Gastrocnemius medialis (tissue), 4 donors: ENCODE measurements at regions not wholly inside any gene's neighbourhood (a gene's known extent, or its start where the extent isn't known, plus 50 kb on each side); places are given as distances from the start of the nearest gene placed in this dataset.

Experiments used
- ATAC-seq, 2 donors: fragments of 150-250 bp; one replicate each; pipeline ENCODE4 v1.9.1; 2016
- DNase-seq, 2 donors: peaks; one replicate each; pipeline ENCODE4 v3.0.0-alpha.2; 2019
- H3K27ac ChIP-seq, 4 donors: fragments of 200-600 bp; sonication (generic); 1 replicate in 1 of 4; 2 replicates in 3 of 4; pipeline ENCODE4 v1.5.1; 2016 to 2018; ENCODE audit warnings: mild to moderate bottlenecking in 2 of 4, moderate library complexity in 1 of 4
- H3K27me3 ChIP-seq, 3 donors: fragments of 200-600 bp; sonication (generic) in 2 of 3; 1 replicate in 1 of 3; 2 replicates in 2 of 3; pipeline versions ENCODE4 v1.5.1 to v1.6.0; 2016 to 2019; ENCODE audit warnings: mild to moderate bottlenecking in 1 of 3, moderate library complexity in 1 of 3
- H3K36me3 ChIP-seq, 2 donors: fragments of 200-600 bp; sonication (generic) in 1 of 2; one replicate each; pipeline ENCODE4 v1.5.1; 2017 to 2018
- H3K4me1 ChIP-seq, 2 donors: fragments of 200-600 bp; sonication (generic) in 1 of 2; one replicate each; pipeline ENCODE4 v1.5.1; 2016 to 2017; ENCODE audit warnings: mild to moderate bottlenecking in 2 of 2
- H3K4me3 ChIP-seq, 4 donors: fragments of 200-600 bp; sonication (generic) in 3 of 4; 1 replicate in 1 of 4; 2 replicates in 3 of 4; pipeline ENCODE4 v1.5.1; 2016 to 2019; ENCODE audit warnings: mild to moderate bottlenecking in 2 of 4
- H3K9me3 ChIP-seq, 3 donors: fragments of 200-600 bp; sonication (generic) in 2 of 3; 1 replicate in 1 of 3; 2 replicates in 2 of 3; pipeline ENCODE4 v1.5.1; 2016 to 2019
- CTCF ChIP-seq, 5 experiments: fragments of 450-650 bp in 3 of 5; fragments of 200-600 bp in 2 of 5; sonication (generic) in 2 of 5; IDR thresholded peaks in 4 of 5; conservative IDR thresholded peaks in 1 of 5; 1 replicate in 4 of 5; 2 replicates in 1 of 5; pipeline ENCODE4 v1.5.1; 2016 to 2019; ENCODE audit warnings: antibody characterized with exemption in 5 of 5, mild to moderate bottlenecking in 3 of 5, moderate library complexity in 3 of 5
- POLR2A ChIP-seq, 2 donors: fragments of 450-650 bp; IDR thresholded peaks; one replicate each; pipeline ENCODE4 v1.6.1; 2017; ENCODE audit warnings: antibody characterized with exemption in 2 of 2, mild to moderate bottlenecking in 2 of 2, moderate library complexity in 2 of 2
- in situ Hi-C, 4 donors: fragments of 200-750 bp; cut with MboI; loops; one replicate each; pipeline versions ENCODE4 v1.15.0 to v1.8.0; 2017; ENCODE audit warnings: low sequenced_read_pairs in 4 of 4
- intact Hi-C: fragments of 100-400 bp; cut with DNase I; formaldehyde crosslinking; loops from one replicate; pipeline ENCODE4 v1.15.1; 2023; ENCODE audit warnings: low total_unique reads

GRCh38 chr9:117919538-117919937 lies 215.3 kb downstream of the TLR4 start:
- Histone ChIP-seq H3K27me3 (no peaks in the 10 kb centered on the region), H3K4me1 (no peaks in the 10 kb centered on the region), H3K36me3 (no peaks in the 10 kb centered on the region), H3K27ac (no peak overlapping the region), H3K4me3 (no peak overlapping the region), H3K9me3 (no peaks in the 10 kb centered on the region)
- intact Hi-C loops, result no loop called here
- ATAC-seq (no peak), DNase-seq (no peak)
- in situ Hi-C loops, result no loop called here
- TF ChIP-seq CTCF (IDR thresholded peaks at IDR 0.05 in 4 of 5, conservative IDR thresholded peaks at IDR 0.05 in 1 of 5) (no peak), POLR2A (IDR thresholded peaks at IDR 0.05) (no peak)

- no peaks in the 10 kb centered on the region for H3K9me3 ChIP-seq
- H3K36me3 ChIP-seq, result no peaks in the 10 kb centered on the region
- intact Hi-C loops, result no loop called here
- in situ Hi-C loops, result no loop called here
- ATAC-seq (no peak), DNase-seq (no peak)
- TF ChIP-seq POLR2A (IDR thresholded peaks at IDR 0.05) (no peak), CTCF (IDR thresholded peaks at IDR 0.05 in 4 of 5, conservative IDR thresholded peaks at IDR 0.05 in 1 of 5) (no peak)
- H3K4me1 ChIP-seq, result no peaks in the 10 kb centered on the region
- H3K27me3 ChIP-seq, result no peaks in the 10 kb centered on the region
- H3K4me3 ChIP-seq, result no peak overlapping the region
- no peak overlapping the region for H3K27ac ChIP-seq
Observed at GRCh38 chr9:117926031-117926658, 221.9 kb downstream of the TLR4 start.

- H3K9me3 ChIP-seq, result no peaks in the 10 kb centered on the region
- TF ChIP-seq POLR2A (IDR thresholded peaks at IDR 0.05) (no peak), CTCF (IDR thresholded peaks at IDR 0.05 in 4 of 5, conservative IDR thresholded peaks at IDR 0.05 in 1 of 5) (no peak)
- no peaks in the 10 kb centered on the region for H3K27me3 ChIP-seq
- DNase-seq (no peak), ATAC-seq (no peak)
- in situ Hi-C loops, result no loop called here
- H3K4me1 ChIP-seq, result no peaks in the 10 kb centered on the region
- intact Hi-C loops, result no loop called here
- H3K27ac ChIP-seq, result no peak overlapping the region
- no peaks in the 10 kb centered on the region for H3K36me3 ChIP-seq
- H3K4me3 ChIP-seq, result no peak overlapping the region
Observed at GRCh38 chr9:117927354-117927753, 223.2 kb downstream of the TLR4 start.

- no peak for ATAC-seq
Observed at GRCh38 chr9:117929868-117930267, 225.7 kb downstream of the TLR4 start.

More at GRCh38 chr9:117929868-117930267, 225.7 kb downstream of the TLR4 start:
- no peak overlapping the region for H3K27ac ChIP-seq
- no peaks in the 10 kb centered on the region for H3K9me3 ChIP-seq
- TF ChIP-seq POLR2A (IDR thresholded peaks at IDR 0.05), result no peak
- TF ChIP-seq CTCF (IDR thresholded peaks at IDR 0.05 in 4 of 5, conservative IDR thresholded peaks at IDR 0.05 in 1 of 5), result no peak
- H3K4me3 ChIP-seq, result no peak overlapping the region
- H3K36me3 ChIP-seq, result no peaks in the 10 kb centered on the region
- DNase-seq, result no peak
- H3K27me3 ChIP-seq, result no peaks in the 10 kb centered on the region
- intact Hi-C loops, result no loop called here
- H3K4me1 ChIP-seq, result no peaks in the 10 kb centered on the region
- in situ Hi-C loops, result no loop called here
